ENCODE measurements at regions not wholly inside any gene's neighbourhood (a gene's known extent, or its start where the extent isn't known, plus 50 kb on each side); places are given as distances from the start of the nearest gene placed in this dataset.

- no peak for TF ChIP-seq CTCF (IDR thresholded peaks at IDR 0.05)
- no peak for TF ChIP-seq POLR2A (IDR thresholded peaks at IDR 0.05)
Observed at GRCh38 chr12:70994217-70994788, 73.8 kb upstream of the PTPRR start.
